ENCODE measurements at regions not wholly inside any gene's neighbourhood (a gene's known extent, or its start where the extent isn't known, plus 50 kb on each side); places are given as distances from the start of the nearest gene placed in this dataset.

DNA sequence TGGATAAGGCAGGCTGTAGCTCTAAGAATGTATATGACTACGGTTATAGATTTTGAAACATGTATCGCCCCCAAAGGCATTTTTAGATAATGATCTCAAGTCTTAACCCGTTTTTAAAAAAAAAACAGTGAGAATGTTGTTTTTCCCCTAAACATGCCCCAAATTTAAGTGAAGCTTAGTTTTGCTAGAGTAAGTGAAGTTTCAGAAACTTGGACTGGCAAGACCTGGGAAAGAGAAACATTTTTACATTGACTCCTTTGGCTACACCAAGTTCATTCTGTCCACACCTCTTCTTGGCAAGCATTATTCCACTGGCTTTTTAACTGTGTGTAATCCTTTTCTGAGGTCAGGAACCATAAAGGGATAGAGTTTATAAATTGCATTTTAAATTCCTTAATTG is 216.7 kb upstream of the CELF2 start:
- H3K4me3 Mint-ChIP-seq, result no peak overlapping the region
- no peak overlapping the region for H3K27ac Mint-ChIP-seq
- DNase-seq, result no peak
- Histone ChIP-seq H3K36me3 (ENCODE audit: control insufficient read depth, insufficient read depth, low read length) (no peaks in the 10 kb centered on the region), H3K27ac (ENCODE audit: insufficient read depth, low read length, poor library complexity, severe bottlenecking) (no peak overlapping the region), H3K4me1 (ENCODE audit: control insufficient read depth, insufficient read depth, low read length, poor library complexity, severe bottlenecking) (no peaks in the 10 kb centered on the region), H3K4me3 (ENCODE audit: low read depth, low read length) (no peak overlapping the region), H3K27me3 (ENCODE audit: control insufficient read depth, insufficient read depth, low read length) (no peaks in the 10 kb centered on the region), H3K9me3 (ENCODE audit: control insufficient read depth in 2 of 2, low read length in 2 of 2) (no peaks in the 10 kb centered on the region)
- H3K4me1 Mint-ChIP-seq, result no peaks in the 10 kb centered on the region
- no peak for ATAC-seq (ENCODE audit: low read depth in 2 of 2)
- H3K9me3 Mint-ChIP-seq, result peaks cover 0 to 8% (median 0%) of the 10 kb centered on the region in 7 donors
- H3K27me3 Mint-ChIP-seq, result peaks cover 16% of the 10 kb centered on the region
- H3K36me3 Mint-ChIP-seq, result no peaks in the 10 kb centered on the region

DNA sequence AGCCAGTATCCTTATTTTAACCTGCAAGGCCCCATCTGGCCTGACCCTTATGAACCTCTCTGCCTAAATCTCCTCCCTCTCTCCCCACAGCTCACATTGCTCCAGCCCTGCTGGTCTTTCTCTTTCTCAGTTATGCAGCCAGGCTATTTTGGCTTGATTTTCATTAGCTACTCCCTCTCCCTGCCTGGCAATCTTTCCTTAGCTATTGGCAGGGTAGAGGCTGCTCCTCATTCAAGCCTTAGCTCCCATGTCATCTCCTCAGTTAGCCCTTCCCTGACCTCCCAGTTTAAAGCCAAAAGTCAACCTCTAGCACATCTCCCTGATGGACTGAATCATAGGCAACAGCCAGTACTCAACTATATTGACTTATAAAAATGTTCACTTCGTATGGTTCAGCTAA is 214.4 kb upstream of the CELF2 start:
- H3K4me1 Mint-ChIP-seq, result no peaks in the 10 kb centered on the region
- no peak for DNase-seq
- Histone ChIP-seq H3K4me3 (ENCODE audit: low read depth, low read length) (no peak overlapping the region), H3K27ac (ENCODE audit: insufficient read depth, low read length, poor library complexity, severe bottlenecking) (no peak overlapping the region), H3K27me3 (ENCODE audit: control insufficient read depth, insufficient read depth, low read length) (no peaks in the 10 kb centered on the region), H3K36me3 (ENCODE audit: control insufficient read depth, insufficient read depth, low read length) (no peaks in the 10 kb centered on the region), H3K4me1 (ENCODE audit: control insufficient read depth, insufficient read depth, low read length, poor library complexity, severe bottlenecking) (no peaks in the 10 kb centered on the region), H3K9me3 (ENCODE audit: control insufficient read depth in 2 of 2, low read length in 2 of 2) (no peaks in the 10 kb centered on the region)
- no peak for ATAC-seq (ENCODE audit: low read depth in 2 of 2)
- H3K36me3 Mint-ChIP-seq, result no peaks in the 10 kb centered on the region
- H3K9me3 Mint-ChIP-seq, result peaks cover 0 to 6% (median 0%) of the 10 kb centered on the region in 7 donors
- H3K4me3 Mint-ChIP-seq, result no peak overlapping the region
- no peaks in the 10 kb centered on the region for H3K27me3 Mint-ChIP-seq
- H3K27ac Mint-ChIP-seq, result no peak overlapping the region

DNA sequence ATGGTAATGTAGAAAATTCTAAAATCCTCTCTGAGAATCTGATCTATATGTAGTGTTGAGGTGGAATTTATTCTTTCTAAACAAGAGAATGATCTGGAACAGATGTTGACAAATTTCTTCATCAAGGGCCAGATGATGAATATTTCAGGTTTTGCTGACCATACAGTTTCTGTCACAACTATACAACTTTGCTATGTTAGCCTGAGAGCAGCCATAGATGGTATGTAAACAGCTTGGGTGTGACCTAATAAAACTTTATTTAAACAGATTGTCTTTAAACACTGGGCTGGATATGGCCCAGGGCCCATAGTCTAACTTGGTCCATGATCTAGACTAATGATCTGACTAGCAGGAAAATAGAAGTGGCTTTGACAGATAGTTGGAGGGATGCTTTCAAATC is 213.6 kb upstream of the CELF2 start:
- no peak overlapping the region for H3K4me3 ChIP-seq (ENCODE audit: low read depth, low read length)
- no peak for ATAC-seq (ENCODE audit: low read depth in 2 of 2)
- no peak for DNase-seq
- no peaks in the 10 kb centered on the region for H3K9me3 ChIP-seq (ENCODE audit: control insufficient read depth in 2 of 2, low read length in 2 of 2)
- no peak overlapping the region for H3K27ac ChIP-seq (ENCODE audit: insufficient read depth, low read length, poor library complexity, severe bottlenecking)
- no peaks in the 10 kb centered on the region for H3K4me1 Mint-ChIP-seq
- H3K9me3 Mint-ChIP-seq, result peaks cover 0 to 5% (median 0%) of the 10 kb centered on the region in 7 donors
- no peaks in the 10 kb centered on the region for H3K4me1 ChIP-seq (ENCODE audit: control insufficient read depth, insufficient read depth, low read length, poor library complexity, severe bottlenecking)
- no peaks in the 10 kb centered on the region for H3K27me3 ChIP-seq (ENCODE audit: control insufficient read depth, insufficient read depth, low read length)
- no peak overlapping the region for H3K27ac Mint-ChIP-seq
- no peaks in the 10 kb centered on the region for H3K36me3 Mint-ChIP-seq
- no peaks in the 10 kb centered on the region for H3K27me3 Mint-ChIP-seq
- H3K4me3 Mint-ChIP-seq, result no peak overlapping the region
- no peaks in the 10 kb centered on the region for H3K36me3 ChIP-seq (ENCODE audit: control insufficient read depth, insufficient read depth, low read length)

DNA sequence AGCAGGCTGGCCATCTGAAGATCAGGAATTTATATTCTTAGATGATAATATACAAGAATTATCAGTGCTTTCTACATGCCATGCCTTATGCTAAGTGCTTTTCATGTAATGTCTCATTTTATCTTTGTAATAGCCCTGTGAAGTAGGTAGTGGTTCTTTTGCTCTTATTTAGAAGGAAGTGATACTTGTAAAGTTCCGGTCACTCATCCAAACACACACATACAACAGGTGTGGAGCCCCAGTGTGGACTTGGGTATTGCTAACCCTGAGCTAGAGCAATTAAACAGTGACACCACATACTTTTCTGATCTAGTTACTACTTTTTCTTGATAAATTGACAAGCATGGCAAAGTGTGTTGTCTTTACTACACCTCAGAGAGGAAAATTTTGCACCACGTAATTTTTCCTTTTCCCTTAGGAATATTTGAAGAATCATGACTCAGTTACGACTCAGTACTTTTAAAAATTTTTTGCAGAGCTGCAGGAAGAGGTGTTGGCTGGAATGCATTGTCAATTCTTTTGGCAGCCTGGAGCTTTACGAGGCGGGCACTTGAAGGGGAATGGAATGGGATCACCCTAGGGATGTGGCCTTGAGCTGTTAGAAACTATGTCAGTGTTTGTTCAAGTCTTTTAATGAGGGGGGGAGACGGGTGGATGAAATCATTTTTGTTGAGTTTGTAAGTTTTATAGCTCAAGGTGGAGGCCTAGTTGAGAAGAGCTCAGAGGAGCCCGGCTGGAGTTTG is 212.5 kb upstream of the CELF2 start:
- Histone ChIP-seq H3K27ac (ENCODE audit: insufficient read depth, low read length, poor library complexity, severe bottlenecking) (no peak overlapping the region), H3K36me3 (ENCODE audit: control insufficient read depth, insufficient read depth, low read length) (no peaks in the 10 kb centered on the region), H3K27me3 (ENCODE audit: control insufficient read depth, insufficient read depth, low read length) (no peaks in the 10 kb centered on the region), H3K4me1 (ENCODE audit: control insufficient read depth, insufficient read depth, low read length, poor library complexity, severe bottlenecking) (no peaks in the 10 kb centered on the region), H3K9me3 (ENCODE audit: control insufficient read depth in 2 of 2, low read length in 2 of 2) (no peaks in the 10 kb centered on the region), H3K4me3 (ENCODE audit: low read depth, low read length) (no peak overlapping the region)
- H3K4me3 Mint-ChIP-seq, result no peak overlapping the region
- H3K27me3 Mint-ChIP-seq, result no peaks in the 10 kb centered on the region
- ATAC-seq (ENCODE audit: low read depth in 2 of 2) (no peak), DNase-seq (no peak)
- no peaks in the 10 kb centered on the region for H3K4me1 Mint-ChIP-seq
- peaks cover 0 to 5% (median 0%) of the 10 kb centered on the region in 7 donors for H3K9me3 Mint-ChIP-seq
- H3K36me3 Mint-ChIP-seq, result no peaks in the 10 kb centered on the region
- no peak overlapping the region for H3K27ac Mint-ChIP-seq

DNA sequence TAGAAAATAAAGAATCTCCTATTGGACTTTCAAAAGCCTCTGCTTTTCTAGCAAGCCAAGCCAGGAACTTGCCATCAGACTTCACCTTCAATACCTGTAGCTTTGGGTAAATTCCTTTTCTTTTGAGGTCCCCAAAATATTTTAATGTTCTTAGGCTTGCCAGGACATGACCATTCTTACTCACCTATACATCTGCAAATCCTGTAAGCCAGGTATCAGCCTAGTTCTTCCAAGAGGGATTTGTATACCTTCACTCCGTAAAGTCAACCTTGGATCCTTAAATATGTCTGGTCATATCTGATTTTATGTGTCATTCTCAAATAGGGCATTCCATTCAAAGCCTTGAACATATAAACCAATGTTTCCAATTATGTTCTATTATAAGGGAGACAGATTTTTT is 210.6 kb upstream of the CELF2 start:
- no peak overlapping the region for H3K27ac ChIP-seq (ENCODE audit: insufficient read depth, low read length, poor library complexity, severe bottlenecking)
- H3K27me3 ChIP-seq (ENCODE audit: control insufficient read depth, insufficient read depth, low read length), result no peaks in the 10 kb centered on the region
- no peaks in the 10 kb centered on the region for H3K27me3 Mint-ChIP-seq
- no peaks in the 10 kb centered on the region for H3K4me1 Mint-ChIP-seq
- no peak overlapping the region for H3K27ac Mint-ChIP-seq
- DNase-seq (no peak), ATAC-seq (ENCODE audit: low read depth in 2 of 2) (no peak)
- no peak overlapping the region for H3K4me3 ChIP-seq (ENCODE audit: low read depth, low read length)
- no peaks in the 10 kb centered on the region for H3K9me3 ChIP-seq (ENCODE audit: control insufficient read depth in 2 of 2, low read length in 2 of 2)
- H3K36me3 ChIP-seq (ENCODE audit: control insufficient read depth, insufficient read depth, low read length), result no peaks in the 10 kb centered on the region
- peaks cover 0 to 5% (median 0%) of the 10 kb centered on the region in 7 donors for H3K9me3 Mint-ChIP-seq
- no peaks in the 10 kb centered on the region for H3K36me3 Mint-ChIP-seq
- H3K4me3 Mint-ChIP-seq, result no peak overlapping the region
- H3K4me1 ChIP-seq (ENCODE audit: control insufficient read depth, insufficient read depth, low read length, poor library complexity, severe bottlenecking), result no peaks in the 10 kb centered on the region

DNA sequence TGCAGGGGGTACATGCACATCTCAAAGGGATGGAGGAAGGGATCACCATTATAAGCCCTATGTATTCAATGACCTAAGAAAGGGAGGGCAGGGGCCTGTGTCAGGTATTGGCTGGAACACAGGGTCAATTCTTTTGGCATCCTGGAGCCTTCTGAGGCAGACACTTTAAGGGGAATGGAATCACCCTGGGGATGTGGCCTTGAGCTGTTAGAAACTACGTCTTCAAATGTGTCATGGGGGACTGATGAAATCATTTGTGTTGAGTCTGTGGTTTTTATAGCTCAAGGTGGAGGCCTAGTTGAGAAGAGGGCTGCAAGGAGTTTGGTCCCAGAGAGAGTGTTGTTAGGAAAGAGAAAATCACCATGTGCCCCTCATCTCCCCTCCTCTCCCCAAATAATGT is 206.1 kb upstream of the CELF2 start:
- H3K27me3 Mint-ChIP-seq, result peaks cover 4% of the 10 kb centered on the region
- no peak overlapping the region for H3K27ac ChIP-seq (ENCODE audit: insufficient read depth, low read length, poor library complexity, severe bottlenecking)
- no peak overlapping the region for H3K4me3 Mint-ChIP-seq
- no peaks in the 10 kb centered on the region for H3K36me3 ChIP-seq (ENCODE audit: control insufficient read depth, insufficient read depth, low read length)
- no peaks in the 10 kb centered on the region for H3K4me1 ChIP-seq (ENCODE audit: control insufficient read depth, insufficient read depth, low read length, poor library complexity, severe bottlenecking)
- no peaks in the 10 kb centered on the region for H3K4me1 Mint-ChIP-seq
- H3K36me3 Mint-ChIP-seq, result no peaks in the 10 kb centered on the region
- H3K9me3 ChIP-seq (ENCODE audit: control insufficient read depth in 2 of 2, low read length in 2 of 2), result no peaks in the 10 kb centered on the region
- no peak overlapping the region for H3K27ac Mint-ChIP-seq
- ATAC-seq (ENCODE audit: low read depth in 2 of 2), result no peak
- H3K27me3 ChIP-seq (ENCODE audit: control insufficient read depth, insufficient read depth, low read length), result no peaks in the 10 kb centered on the region
- DNase-seq, result no peak
- H3K4me3 ChIP-seq (ENCODE audit: low read depth, low read length), result no peak overlapping the region
- peaks cover 0 to 3% (median 0%) of the 10 kb centered on the region in 7 donors for H3K9me3 Mint-ChIP-seq

DNA sequence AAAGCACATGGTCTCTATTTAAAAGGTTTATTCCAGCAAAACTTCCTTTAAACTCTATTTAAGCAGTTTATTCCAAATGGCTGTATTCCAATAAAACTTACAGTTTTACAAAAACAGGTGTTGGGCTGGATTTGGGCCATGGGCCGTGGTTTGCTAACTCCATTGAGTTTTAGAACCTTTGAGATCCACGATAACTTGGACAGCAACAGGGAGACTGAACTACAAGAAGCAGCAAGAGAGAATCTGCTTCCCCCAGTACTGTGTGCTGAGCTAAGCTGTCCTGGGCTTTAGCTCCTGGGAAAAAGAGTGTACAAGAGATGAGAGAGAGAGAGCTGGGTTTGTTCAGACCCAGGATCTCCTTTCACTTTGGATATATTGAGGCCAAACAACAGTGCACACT is 204.0 kb upstream of the CELF2 start:
- Mint-ChIP-seq H3K4me3 (no peak overlapping the region), H3K4me1 (no peaks in the 10 kb centered on the region), H3K27ac (no peak overlapping the region), H3K9me3 (peaks cover 0 to 5% (median 0%) of the 10 kb centered on the region in 7 donors), H3K27me3 (peaks cover 4% of the 10 kb centered on the region), H3K36me3 (no peaks in the 10 kb centered on the region)
- H3K9me3 ChIP-seq (ENCODE audit: control insufficient read depth in 2 of 2, low read length in 2 of 2), result no peaks in the 10 kb centered on the region
- ATAC-seq (ENCODE audit: low read depth in 2 of 2) (no peak), DNase-seq (no peak)
- H3K27ac ChIP-seq (ENCODE audit: insufficient read depth, low read length, poor library complexity, severe bottlenecking), result no peak overlapping the region
- H3K27me3 ChIP-seq (ENCODE audit: control insufficient read depth, insufficient read depth, low read length), result no peaks in the 10 kb centered on the region
- H3K4me3 ChIP-seq (ENCODE audit: low read depth, low read length), result no peak overlapping the region
- H3K36me3 ChIP-seq (ENCODE audit: control insufficient read depth, insufficient read depth, low read length), result no peaks in the 10 kb centered on the region
- no peaks in the 10 kb centered on the region for H3K4me1 ChIP-seq (ENCODE audit: control insufficient read depth, insufficient read depth, low read length, poor library complexity, severe bottlenecking)

DNA sequence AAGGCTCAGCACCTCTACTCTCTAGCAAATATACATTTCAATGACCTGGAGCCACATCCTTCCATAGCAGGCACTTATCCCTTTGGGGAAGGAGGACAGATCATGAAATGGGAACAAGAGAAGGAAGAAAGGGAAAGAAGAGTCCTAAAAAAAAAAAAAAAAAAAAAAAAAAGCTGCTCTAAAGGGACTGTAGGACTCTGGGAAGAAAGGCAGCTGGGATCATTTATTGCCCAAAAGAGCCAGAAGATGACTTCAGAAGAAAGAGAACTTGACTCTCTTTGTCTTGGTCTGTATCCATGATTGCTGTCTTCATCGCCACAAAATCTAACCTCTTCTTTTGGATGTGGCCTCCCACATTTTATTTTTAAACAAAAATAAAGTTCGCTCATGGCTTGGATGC is 203.6 kb upstream of the CELF2 start:
- H3K27ac Mint-ChIP-seq, result no peak overlapping the region
- Histone ChIP-seq H3K36me3 (ENCODE audit: control insufficient read depth, insufficient read depth, low read length) (no peaks in the 10 kb centered on the region), H3K27ac (ENCODE audit: insufficient read depth, low read length, poor library complexity, severe bottlenecking) (no peak overlapping the region), H3K9me3 (ENCODE audit: control insufficient read depth in 2 of 2, low read length in 2 of 2) (no peaks in the 10 kb centered on the region), H3K27me3 (ENCODE audit: control insufficient read depth, insufficient read depth, low read length) (no peaks in the 10 kb centered on the region), H3K4me1 (ENCODE audit: control insufficient read depth, insufficient read depth, low read length, poor library complexity, severe bottlenecking) (no peaks in the 10 kb centered on the region), H3K4me3 (ENCODE audit: low read depth, low read length) (no peak overlapping the region)
- no peaks in the 10 kb centered on the region for H3K4me1 Mint-ChIP-seq
- H3K4me3 Mint-ChIP-seq, result no peak overlapping the region
- peaks cover 0 to 5% (median 0%) of the 10 kb centered on the region in 7 donors for H3K9me3 Mint-ChIP-seq
- no peak for DNase-seq
- peaks cover 4% of the 10 kb centered on the region for H3K27me3 Mint-ChIP-seq
- no peaks in the 10 kb centered on the region for H3K36me3 Mint-ChIP-seq
- no peak for ATAC-seq (ENCODE audit: low read depth in 2 of 2)
